Endothelial cell of umbilical vein (primary cell): ENCODE measurements at regions not wholly inside any gene's neighbourhood (a gene's known extent, or its start where the extent isn't known, plus 50 kb on each side); places are given as distances from the start of the nearest gene placed in this dataset.

Experiments used
- BruUV-seq: library from RNA; stranded (reverse); fragments of 400-500 nt; replicated peaks from 2 replicates; lab custom pipeline; 2021; lab: Mats Ljungman, UMichigan
- CTCF ChIA-PET: fragments of 300-600, 350-600 bp; sonication (Branson Sonifier 250); formaldehyde crosslinking; loops from one replicate; lab custom pipeline; 2021; ENCODE audit warnings: antibody characterized with exemption, inconsistent platforms; lab: Charles Lee
- POLR2A ChIA-PET: fragments of 300-600, 350-600 bp; sonication (Branson Sonifier 250); formaldehyde crosslinking; loops from one replicate; lab custom pipeline; 2021; ENCODE audit warnings: antibody characterized with exemption, inconsistent platforms; lab: Charles Lee
- DNase-seq: peaks from one replicate; pipeline ENCODE4 v3.0.0-alpha.2; 2011; ENCODE audit warnings: low read depth, low spot score
- FAIRE-seq: peaks from 2 replicates; lab custom pipeline; 2011; peaks lifted over from hg19 to GRCh38; lab: Jason Lieb, UNC
- H2AFZ ChIP-seq: 2 replicates; pipeline ENCODE4 v1.6.0; 2012; ENCODE audit warnings: low read depth, low read length, control low read depth, inconsistent platforms
- H3K27ac ChIP-seq: 2 replicates; pipeline ENCODE4 v1.5.1; 2011; ENCODE audit warnings: low read depth, mild to moderate bottlenecking, control low read depth, low read length, moderate library complexity; ENCODE audit not compliant: insufficient read depth
- H3K27me3 ChIP-seq, 2 experiments: 2 replicates each; pipeline versions ENCODE4 v1.6.0 to v1.6.1; 2011; ENCODE audit warnings: low read length in 2 of 2, mixed read lengths in 1 of 2; ENCODE audit not compliant: control insufficient read depth in 2 of 2, insufficient read depth in 2 of 2
- H3K36me3 ChIP-seq, 2 experiments: 2 replicates in 1 of 2; 3 replicates in 1 of 2; pipeline ENCODE4 v1.5.1; 2011; ENCODE audit warnings: low read length in 2 of 2, mild to moderate bottlenecking in 1 of 2, moderate library complexity in 1 of 2; ENCODE audit not compliant: control insufficient read depth in 2 of 2, insufficient read depth in 2 of 2; ENCODE audit errors: extremely low read depth in 1 of 2
- H3K4me1 ChIP-seq: 3 replicates; pipeline ENCODE4 v1.5.1; 2011; ENCODE audit warnings: mild to moderate bottlenecking, low read length; ENCODE audit not compliant: control insufficient read depth, insufficient read depth; ENCODE audit errors: extremely low read depth
- H3K4me2 ChIP-seq: 2 replicates; pipeline ENCODE4 v1.6.1; 2011; ENCODE audit warnings: low read length, control low read depth, mixed read lengths; ENCODE audit not compliant: insufficient read depth
- H3K4me3 ChIP-seq, 3 experiments: fragments of 200-600 bp in 1 of 3; sonication (generic), shearing (Covaris generic) in 1 of 3; replicated peaks in 1 of 3; 2 replicates each; pipeline ENCODE4 v1.5.1; 2011 to 2016; ENCODE audit warnings: control low read depth in 3 of 3, low read length in 3 of 3, mild to moderate bottlenecking in 2 of 3, inconsistent platforms in 1 of 3, low read depth in 1 of 3, moderate library complexity in 1 of 3; ENCODE audit not compliant: insufficient read depth in 1 of 3
- H3K79me2 ChIP-seq: 2 replicates; pipeline ENCODE4 v1.6.0; 2012; ENCODE audit warnings: low read length, inconsistent platforms; ENCODE audit not compliant: control insufficient read depth, insufficient read depth
- H3K9ac ChIP-seq: replicated peaks from 2 replicates; pipeline ENCODE3; 2011; ENCODE audit warnings: low read length, control low read depth; ENCODE audit not compliant: insufficient read depth; ENCODE audit errors: extremely low read depth
- H3K9me1 ChIP-seq: replicated peaks from 3 replicates; pipeline ENCODE4 v1.6.0; 2011; ENCODE audit warnings: mild to moderate bottlenecking, low read length; ENCODE audit not compliant: control insufficient read depth, insufficient read depth; ENCODE audit errors: extremely low read depth
- H3K9me3 ChIP-seq: replicated peaks from 2 replicates; pipeline ENCODE4 v1.5.1; 2012; ENCODE audit warnings: low read length, inconsistent platforms; ENCODE audit not compliant: control insufficient read depth, insufficient read depth
- H4K20me1 ChIP-seq: replicated peaks from 2 replicates; pipeline ENCODE3; 2011; ENCODE audit warnings: mild to moderate bottlenecking, low read length; ENCODE audit not compliant: control insufficient read depth, insufficient read depth; ENCODE audit errors: extremely low read depth
- EZH2 ChIP-seq: IDR thresholded peaks from 2 replicates; pipeline ENCODE4 v1.6.1; 2012; ENCODE audit warnings: borderline replicate concordance, low read depth, mild to moderate bottlenecking, moderate library complexity, low read length, inconsistent platforms; ENCODE audit not compliant: severe bottlenecking
- FOS ChIP-seq: IDR thresholded peaks from 2 replicates; pipeline ENCODE4 v1.6.1; 2011; ENCODE audit warnings: mild to moderate bottlenecking, low read length, moderate library complexity, borderline replicate concordance; ENCODE audit not compliant: insufficient read depth
- GATA2 ChIP-seq: IDR thresholded peaks from 2 replicates; pipeline ENCODE4 v1.7.0; 2011; ENCODE audit warnings: low read depth, mild to moderate bottlenecking, moderate library complexity, mixed read lengths, low read length; ENCODE audit not compliant: insufficient read length, insufficient read depth
- JUN ChIP-seq: IDR thresholded peaks from 2 replicates; pipeline ENCODE4 v1.6.1; 2011; ENCODE audit warnings: borderline replicate concordance, low read depth; ENCODE audit not compliant: insufficient read length, insufficient read depth
- MAX ChIP-seq: IDR thresholded peaks from 2 replicates; pipeline ENCODE4 v1.6.1; 2011; ENCODE audit not compliant: insufficient read depth, insufficient read length
- MYC ChIP-seq: IDR thresholded peaks from one replicate; pipeline ENCODE4 v1.6.1; 2011; ENCODE audit warnings: mild to moderate bottlenecking, low read depth, low read length
- POLR2A ChIP-seq: IDR thresholded peaks from 2 replicates; pipeline ENCODE4 v1.6.1; 2012; ENCODE audit warnings: low read depth, mild to moderate bottlenecking, control low read depth, low read length
- POLR2AphosphoS5 ChIP-seq: IDR thresholded peaks from 2 replicates; pipeline ENCODE4 v1.6.1; 2012; ENCODE audit warnings: low read depth, mild to moderate bottlenecking, control low read depth, low read length, moderate library complexity; ENCODE audit not compliant: insufficient read depth
- dilution Hi-C: fragments of 300-500 bp; cut with MboI; formaldehyde crosslinking; loops from one replicate; pipeline ENCODE4 v1.15.0; 2019; ENCODE audit warnings: low sequenced_read_pairs; ENCODE audit not compliant: extremely low pct_ligation_motif_present
- intact Hi-C: fragments of 100-400 bp; cut with micrococcal nuclease; formaldehyde crosslinking; loops from one replicate; pipeline ENCODE4 v1.10.0; 2022
- TF ChIP-seq, protein P1 (sequence below), 2 donors: IDR thresholded peaks; 1 replicate in 1 of 2; 2 replicates in 1 of 2; pipeline ENCODE4 v1.5.1; 2011; ENCODE audit warnings: low read length in 2 of 2, mild to moderate bottlenecking in 2 of 2, moderate library complexity in 2 of 2, control low read depth in 1 of 2, inconsistent platforms in 1 of 2, low read depth in 1 of 2; ENCODE audit not compliant: insufficient read depth in 1 of 2; ENCODE audit errors: extremely low read depth in 1 of 2

DNA sequence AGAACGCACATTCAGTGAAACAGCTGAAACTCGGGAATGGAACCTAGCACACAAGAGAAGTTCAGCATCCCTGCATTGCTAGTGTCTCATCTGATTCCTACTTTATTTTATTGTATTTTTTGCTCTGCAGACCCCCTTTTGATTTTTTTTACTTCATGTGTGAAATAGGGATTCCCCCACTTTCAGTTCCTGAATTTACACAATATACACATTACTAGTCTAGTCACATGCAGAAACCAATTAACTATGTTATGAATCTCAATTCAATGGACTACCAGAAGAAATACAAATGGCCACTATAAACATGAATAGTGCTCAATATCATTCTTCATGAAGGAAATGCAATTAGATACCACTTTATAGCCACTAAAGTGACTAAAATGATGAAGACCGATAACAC is 386.1 kb upstream of the COBL start:
- peaks cover 2% of the 10 kb centered on the region for H3K9me3 ChIP-seq
- intact Hi-C loops = no loop called here
- FAIRE-seq = no peak
- no peaks in the 10 kb centered on the region for H3K4me1 ChIP-seq
- no peaks in the 10 kb centered on the region for H3K9me1 ChIP-seq
- no peaks in the 10 kb centered on the region for H4K20me1 ChIP-seq
- TF ChIP-seq JUN (no peak), POLR2A (no peak), MAX (no peak), MYC (no peak), EZH2 (no peak), FOS (no peak), GATA2 (no peak), POLR2AphosphoS5 (no peak)
- TF ChIP-seq, protein P1, sequence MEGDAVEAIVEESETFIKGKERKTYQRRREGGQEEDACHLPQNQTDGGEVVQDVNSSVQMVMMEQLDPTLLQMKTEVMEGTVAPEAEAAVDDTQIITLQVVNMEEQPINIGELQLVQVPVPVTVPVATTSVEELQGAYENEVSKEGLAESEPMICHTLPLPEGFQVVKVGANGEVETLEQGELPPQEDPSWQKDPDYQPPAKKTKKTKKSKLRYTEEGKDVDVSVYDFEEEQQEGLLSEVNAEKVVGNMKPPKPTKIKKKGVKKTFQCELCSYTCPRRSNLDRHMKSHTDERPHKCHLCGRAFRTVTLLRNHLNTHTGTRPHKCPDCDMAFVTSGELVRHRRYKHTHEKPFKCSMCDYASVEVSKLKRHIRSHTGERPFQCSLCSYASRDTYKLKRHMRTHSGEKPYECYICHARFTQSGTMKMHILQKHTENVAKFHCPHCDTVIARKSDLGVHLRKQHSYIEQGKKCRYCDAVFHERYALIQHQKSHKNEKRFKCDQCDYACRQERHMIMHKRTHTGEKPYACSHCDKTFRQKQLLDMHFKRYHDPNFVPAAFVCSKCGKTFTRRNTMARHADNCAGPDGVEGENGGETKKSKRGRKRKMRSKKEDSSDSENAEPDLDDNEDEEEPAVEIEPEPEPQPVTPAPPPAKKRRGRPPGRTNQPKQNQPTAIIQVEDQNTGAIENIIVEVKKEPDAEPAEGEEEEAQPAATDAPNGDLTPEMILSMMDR (IDR thresholded peaks at IDR 0.05; ENCODE audit: extremely low read depth in 1 of 2, insufficient read depth in 1 of 2, low read depth in 1 of 2, low read length in 2 of 2) = no peak
- H3K27me3 ChIP-seq = no peaks in the 10 kb centered on the region
- H3K4me3 ChIP-seq = no peak overlapping the region
- ChIA-PET POLR2A (no interaction called here), CTCF (no interaction called here)
- BruUV-seq = no TSS peak
- dilution Hi-C loops = no loop called here
- H3K4me2 ChIP-seq = no peak overlapping the region
- H3K27ac ChIP-seq = no peak overlapping the region
- H3K79me2 ChIP-seq = no peaks in the 10 kb centered on the region
- H3K9ac ChIP-seq = no peak overlapping the region
- DNase-seq = no peak
- no peak overlapping the region for H2AFZ ChIP-seq
- no peaks in the 10 kb centered on the region for H3K36me3 ChIP-seq
